Transverse colon (tissue), 4 donors: ENCODE measurements at regions not wholly inside any gene's neighbourhood (a gene's known extent, or its start where the extent isn't known, plus 50 kb on each side); places are given as distances from the start of the nearest gene placed in this dataset.

Experiments used
- POLR2A ChIP-seq: fragments of 450-650 bp; IDR thresholded peaks from one replicate; pipeline ENCODE4 v1.6.1; 2016; ENCODE audit warnings: antibody characterized with exemption, mild to moderate bottlenecking, moderate library complexity
- POLR2AphosphoS5 ChIP-seq, 3 donors: sonication (generic); formaldehyde crosslinking; IDR thresholded peaks; one replicate each; pipeline ENCODE4 v1.6.1; 2016; ENCODE audit warnings: antibody characterized with exemption in 3 of 3
- TF ChIP-seq, protein P1 (sequence below), 5 experiments: fragments of 200-600 bp in 3 of 5; fragments of 450-650 bp in 2 of 5; sonication (generic) in 3 of 5; IDR thresholded peaks; 1 replicate in 2 of 5; 2 replicates in 3 of 5; pipeline ENCODE4 v1.5.1; 2016 to 2017; ENCODE audit warnings: antibody characterized with exemption in 5 of 5, inconsistent platforms in 3 of 5, mild to moderate bottlenecking in 2 of 5, moderate library complexity in 1 of 5

DNA sequence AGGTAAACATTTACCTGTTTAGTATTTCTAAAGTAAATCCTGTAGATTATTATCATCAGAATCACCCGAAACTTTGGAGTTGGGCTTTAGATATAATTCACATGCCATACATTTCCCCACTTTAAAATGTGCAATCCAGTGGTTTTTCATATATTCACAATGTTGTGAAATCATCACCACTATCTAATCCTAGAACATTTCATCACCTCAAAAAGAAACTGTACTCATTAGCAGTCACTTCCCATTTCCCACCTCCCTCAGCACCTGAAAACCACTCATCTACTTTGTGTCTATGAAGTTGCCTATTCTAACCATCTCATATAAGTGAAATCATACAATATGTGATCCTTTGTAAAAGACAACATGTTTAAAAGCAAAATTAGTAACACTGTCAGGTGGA is 182.6 kb downstream of the FZD1 start:
- TF ChIP-seq, protein P1, sequence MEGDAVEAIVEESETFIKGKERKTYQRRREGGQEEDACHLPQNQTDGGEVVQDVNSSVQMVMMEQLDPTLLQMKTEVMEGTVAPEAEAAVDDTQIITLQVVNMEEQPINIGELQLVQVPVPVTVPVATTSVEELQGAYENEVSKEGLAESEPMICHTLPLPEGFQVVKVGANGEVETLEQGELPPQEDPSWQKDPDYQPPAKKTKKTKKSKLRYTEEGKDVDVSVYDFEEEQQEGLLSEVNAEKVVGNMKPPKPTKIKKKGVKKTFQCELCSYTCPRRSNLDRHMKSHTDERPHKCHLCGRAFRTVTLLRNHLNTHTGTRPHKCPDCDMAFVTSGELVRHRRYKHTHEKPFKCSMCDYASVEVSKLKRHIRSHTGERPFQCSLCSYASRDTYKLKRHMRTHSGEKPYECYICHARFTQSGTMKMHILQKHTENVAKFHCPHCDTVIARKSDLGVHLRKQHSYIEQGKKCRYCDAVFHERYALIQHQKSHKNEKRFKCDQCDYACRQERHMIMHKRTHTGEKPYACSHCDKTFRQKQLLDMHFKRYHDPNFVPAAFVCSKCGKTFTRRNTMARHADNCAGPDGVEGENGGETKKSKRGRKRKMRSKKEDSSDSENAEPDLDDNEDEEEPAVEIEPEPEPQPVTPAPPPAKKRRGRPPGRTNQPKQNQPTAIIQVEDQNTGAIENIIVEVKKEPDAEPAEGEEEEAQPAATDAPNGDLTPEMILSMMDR (IDR thresholded peaks at IDR 0.05): no peak
- TF ChIP-seq POLR2A: no peak
- TF ChIP-seq POLR2AphosphoS5 (IDR thresholded peaks at IDR 0.05): no peak
